Stimulated activated CD8-positive, alpha-beta memory T cell treated with anti-CD3 and anti-CD28 coated beads, Interleukin-4, amount 100 ng/mL, for 48 hours (primary cell): ENCODE measurements at regions not wholly inside any gene's neighbourhood (a gene's known extent, or its start where the extent isn't known, plus 50 kb on each side); places are given as distances from the start of the nearest gene placed in this dataset.

Experiments used
- DNase-seq: peaks from one replicate; pipeline ENCODE4 v3.0.0-alpha.2; 2020

GRCh38 chr5:73373814-73374510 lies 74.6 kb downstream of the FOXD1 start:
- no peak for DNase-seq

DNA sequence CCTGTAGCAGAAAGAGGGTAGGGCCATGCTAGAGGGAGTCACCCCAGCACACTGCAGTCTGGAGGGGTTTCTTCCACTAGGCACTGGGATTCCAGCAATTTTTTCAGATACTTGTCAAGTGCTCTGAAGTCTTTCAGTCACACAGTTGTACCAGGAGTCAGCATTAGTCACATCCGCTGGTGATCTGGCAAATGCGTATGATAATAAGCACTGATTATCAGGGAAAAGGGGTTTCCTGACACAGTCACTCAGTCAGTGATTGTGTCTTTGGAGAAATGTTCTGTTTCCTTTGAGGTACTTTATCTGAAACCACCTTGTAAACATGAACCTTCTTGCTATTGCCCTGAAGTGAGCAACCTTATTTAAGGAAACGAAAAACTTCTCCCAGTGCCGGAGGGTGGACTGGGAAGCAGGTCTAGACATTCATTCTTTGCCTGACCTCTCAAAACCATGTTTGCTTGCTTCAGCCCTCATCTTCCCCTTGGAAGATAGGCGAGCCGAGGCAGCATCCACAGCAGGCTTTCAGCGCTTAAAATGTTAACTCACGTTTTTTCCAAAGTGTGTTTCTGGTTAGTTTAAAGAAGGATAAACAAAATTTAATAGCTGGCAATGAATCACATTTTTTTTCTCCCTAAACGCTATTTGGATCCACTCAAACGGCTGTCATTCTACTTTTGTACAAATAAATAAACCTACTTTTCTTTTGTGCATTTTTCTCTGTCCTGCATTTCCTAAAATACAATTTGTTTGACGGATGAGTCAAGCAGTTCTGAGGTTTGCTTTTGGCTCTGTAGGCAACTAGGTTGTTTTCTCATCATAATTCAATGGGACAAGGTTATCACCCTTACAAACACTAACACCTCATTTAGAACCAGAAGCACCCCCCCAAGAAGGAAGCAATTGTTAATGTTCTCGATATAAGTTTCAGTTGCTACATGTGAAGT lies 77.7 kb downstream of the FOXD1 start:
- DNase-seq: no peak

DNA sequence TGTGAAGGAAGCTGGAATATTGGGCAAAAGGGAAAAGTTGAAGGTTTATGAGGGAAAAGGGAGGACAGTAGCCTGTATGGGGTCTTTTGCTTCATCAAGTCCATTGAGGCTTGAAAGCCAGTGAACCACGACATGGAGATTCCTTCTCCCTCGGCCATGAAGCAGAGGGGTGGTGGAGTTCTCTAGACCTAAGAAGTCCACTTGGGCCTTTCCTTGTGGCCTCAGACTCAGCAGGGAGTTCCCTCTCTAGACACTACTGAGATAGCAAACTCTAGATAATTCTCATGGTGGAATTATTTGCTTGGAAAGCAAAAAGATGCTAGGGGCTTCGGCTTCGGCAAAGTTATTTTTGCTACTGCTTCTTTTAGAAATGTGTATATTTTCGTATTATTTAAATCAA lies 78.5 kb downstream of the FOXD1 start:
- DNase-seq: no peak

GRCh38 chr5:73369278-73369677 lies 79.3 kb downstream of the FOXD1 start:
- DNase-seq: no peak

- DNase-seq: no peak
Observed at GRCh38 chr5:73367650-73368049, 80.9 kb downstream of the FOXD1 start.

- DNase-seq: no peak
Observed at GRCh38 chr5:73365990-73366667, 82.4 kb downstream of the FOXD1 start.

GRCh38 chr5:73365301-73365853 lies 83.2 kb downstream of the FOXD1 start:
- no peak for DNase-seq

GRCh38 chr5:73363911-73364730 lies 84.5 kb downstream of the FOXD1 start:
- DNase-seq: no peak

- no peak for DNase-seq
Observed at GRCh38 chr5:73359395-73359794, 89.2 kb downstream of the FOXD1 start.

DNA sequence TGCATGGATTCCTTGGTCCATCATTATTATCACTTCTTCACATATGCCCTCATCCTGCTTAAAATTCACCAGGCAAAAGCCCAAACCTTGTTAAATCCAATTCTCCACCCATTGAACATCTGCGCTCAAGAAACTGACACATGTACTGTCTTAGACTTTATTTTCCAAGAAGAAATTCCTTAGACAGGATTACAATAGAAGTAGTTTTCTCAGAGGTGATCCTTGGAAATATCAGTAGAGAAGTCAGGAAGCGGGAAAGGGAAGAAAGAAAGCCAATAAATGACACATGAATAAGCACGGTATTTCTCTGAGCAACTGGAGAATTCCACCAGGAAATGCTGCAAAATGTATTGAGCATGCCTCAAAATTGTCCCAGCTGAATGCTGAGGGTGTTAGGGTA lies 90.2 kb downstream of the FOXD1 start:
- no peak for DNase-seq

- no peak for DNase-seq
Observed at GRCh38 chr5:73357576-73357975, 91.0 kb downstream of the FOXD1 start.

- no peak for DNase-seq
Observed at GRCh38 chr5:73355108-73355507, 93.5 kb downstream of the FOXD1 start.

DNA sequence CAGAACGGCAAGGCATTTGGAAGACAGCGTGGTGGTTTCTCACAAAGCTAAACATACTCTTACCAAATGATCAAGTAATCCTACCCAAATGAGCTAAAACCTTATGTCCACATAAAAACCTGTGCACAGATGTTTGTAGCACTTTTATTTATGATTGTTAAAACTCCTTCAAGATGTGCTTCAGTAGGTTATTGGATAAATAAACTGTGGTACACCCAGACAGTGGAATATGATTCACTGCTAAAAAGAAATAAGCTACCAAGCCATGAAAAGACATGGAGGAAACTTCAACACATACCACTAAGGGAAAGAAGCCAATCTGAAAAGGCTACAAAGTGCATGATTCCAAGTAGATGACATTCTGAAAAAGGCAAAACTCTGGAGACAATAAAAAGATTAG lies 94.2 kb downstream of the FOXD1 start:
- no peak for DNase-seq

DNA sequence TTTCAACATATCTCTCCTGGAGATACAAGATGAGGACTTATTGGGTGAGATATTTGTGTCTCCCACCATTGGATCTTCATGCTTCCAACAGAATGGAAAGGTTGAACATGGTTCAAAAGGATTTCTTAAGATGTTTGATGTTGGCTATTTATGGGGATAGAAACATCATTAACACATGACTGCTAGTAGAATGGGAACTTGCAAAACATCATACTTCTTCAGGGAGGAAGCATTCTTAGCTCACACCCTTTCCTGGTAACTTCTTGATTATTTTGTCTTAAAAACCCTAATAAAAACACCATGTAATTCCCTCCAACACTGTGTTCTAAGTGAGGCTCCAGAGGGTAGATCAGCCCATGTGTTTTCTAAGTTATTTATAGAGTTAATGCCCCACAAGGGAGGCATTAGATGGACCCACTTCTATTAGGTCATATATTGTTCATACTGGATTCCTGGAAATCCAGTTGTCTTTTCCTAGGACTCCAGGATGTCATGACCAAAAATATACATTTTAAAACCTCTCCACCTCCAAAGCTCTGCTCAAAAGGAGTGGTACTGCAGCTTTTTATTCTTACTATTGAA lies 95.8 kb downstream of the FOXD1 start:
- no peak for DNase-seq

GRCh38 chr5:73352243-73352642 lies 96.3 kb downstream of the FOXD1 start:
- no peak for DNase-seq

DNA sequence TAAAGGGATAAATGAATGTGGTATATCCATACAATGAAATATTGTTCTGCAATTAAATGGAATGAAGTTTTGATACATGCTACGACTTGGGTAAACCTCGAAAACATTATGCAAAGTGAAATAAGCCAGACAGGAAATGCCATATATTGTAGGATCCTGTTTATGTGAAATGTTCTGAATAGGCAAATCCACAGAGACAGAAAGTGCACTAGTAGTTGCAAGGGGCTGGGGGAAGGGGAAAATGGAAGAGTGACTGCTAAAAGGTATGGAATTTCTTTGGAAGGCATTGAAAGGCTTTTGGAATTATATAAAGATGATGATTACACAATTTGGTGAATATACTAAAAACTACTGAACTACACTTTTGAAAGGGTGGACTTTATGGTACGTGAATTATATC lies 97.0 kb downstream of the FOXD1 start:
- DNase-seq: no peak

DNA sequence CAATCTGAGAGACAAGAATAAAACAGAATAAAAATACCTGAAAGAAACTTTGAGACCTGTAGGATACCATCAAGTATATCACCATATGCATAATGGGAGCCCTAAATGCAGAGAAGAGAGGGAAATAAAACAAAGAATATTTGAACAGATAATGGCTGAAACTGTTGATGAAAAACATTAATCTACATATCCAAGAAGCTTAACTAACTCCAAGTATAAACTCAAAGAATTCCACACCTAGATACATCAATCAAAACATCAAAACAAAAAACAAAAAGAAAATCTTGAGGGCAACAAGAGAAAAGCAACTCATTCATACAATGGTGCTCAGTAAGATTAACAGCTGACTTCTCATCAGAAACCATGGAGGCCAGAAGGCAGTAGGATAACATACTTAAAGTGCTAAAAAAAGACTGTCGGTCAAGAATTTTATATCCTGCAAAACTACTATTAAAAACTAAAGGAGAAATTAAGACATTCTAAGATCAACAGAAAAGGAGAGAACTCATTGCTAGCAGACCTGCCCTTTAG lies 101.6 kb downstream of the FOXD1 start:
- DNase-seq: no peak

- no peak for DNase-seq
Observed at GRCh38 chr5:73344835-73345234, 103.7 kb downstream of the FOXD1 start.

GRCh38 chr5:73339711-73340110 lies 108.9 kb downstream of the FOXD1 start:
- DNase-seq: no peak

DNA sequence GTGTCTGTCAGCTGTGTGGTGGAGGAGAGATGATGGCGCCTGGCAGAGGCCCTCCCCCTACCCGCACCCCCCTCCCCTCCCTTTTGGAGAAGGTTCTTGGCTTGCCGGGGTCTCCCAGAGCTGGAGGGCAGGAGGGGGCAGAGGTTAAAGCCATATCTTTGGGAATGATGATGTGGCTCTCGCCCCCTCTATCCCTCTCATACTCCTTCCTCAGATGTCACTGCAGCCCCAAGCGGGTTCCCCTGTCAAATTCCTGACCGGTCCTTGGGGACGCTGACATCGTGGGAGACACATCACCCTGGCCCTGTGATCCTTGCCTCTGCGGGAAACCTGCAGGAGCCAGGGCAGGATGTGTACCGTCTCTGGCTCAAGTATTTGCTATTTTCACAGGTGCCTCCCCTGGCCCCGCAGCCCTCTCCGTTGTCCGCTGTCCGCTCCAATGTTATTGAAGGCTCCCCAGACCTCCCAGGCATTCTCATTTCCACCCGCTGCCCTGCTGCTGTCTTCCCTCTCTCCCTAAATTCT lies 109.5 kb downstream of the FOXD1 start:
- no peak for DNase-seq

GRCh38 chr5:73338256-73339050 lies 110.1 kb downstream of the FOXD1 start:
- no peak for DNase-seq
